Astrocyte (in vitro differentiated cells and primary cell): ENCODE measurements at regions not wholly inside any gene's neighbourhood (a gene's known extent, or its start where the extent isn't known, plus 50 kb on each side); places are given as distances from the start of the nearest gene placed in this dataset.

Experiments used
- EZH2 ChIP-seq: IDR thresholded peaks from 2 replicates; pipeline ENCODE4 v1.6.1; 2012; ENCODE audit warnings: mild to moderate bottlenecking, low read length, inconsistent platforms; ENCODE audit not compliant: insufficient read depth
- TF ChIP-seq, protein P1 (sequence below): IDR thresholded peaks from 2 replicates; pipeline ENCODE4 v1.5.1; 2011; ENCODE audit warnings: low read depth, mild to moderate bottlenecking, inconsistent platforms, low read length, moderate library complexity; ENCODE audit not compliant: insufficient read depth

DNA sequence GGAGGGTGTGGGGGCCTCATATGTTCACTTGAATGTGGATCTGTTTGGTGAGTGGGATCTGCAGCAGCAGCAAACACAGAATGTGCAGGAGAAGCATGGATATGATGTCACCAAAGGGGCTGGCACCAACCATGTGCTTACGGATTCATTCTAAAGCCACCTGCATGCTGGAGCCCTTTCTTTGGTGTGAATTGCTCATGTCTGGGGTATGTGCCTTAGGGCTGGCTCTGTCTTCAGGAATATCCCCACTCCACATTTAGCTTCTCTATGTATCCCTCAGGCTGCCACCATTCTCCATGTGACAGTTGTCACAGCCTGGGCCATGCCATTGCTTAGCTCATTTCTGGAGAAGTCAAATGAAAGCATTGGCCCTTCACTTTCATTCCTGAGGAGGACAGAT lies 606.8 kb upstream of the AMELY start:
- TF ChIP-seq, protein P1, sequence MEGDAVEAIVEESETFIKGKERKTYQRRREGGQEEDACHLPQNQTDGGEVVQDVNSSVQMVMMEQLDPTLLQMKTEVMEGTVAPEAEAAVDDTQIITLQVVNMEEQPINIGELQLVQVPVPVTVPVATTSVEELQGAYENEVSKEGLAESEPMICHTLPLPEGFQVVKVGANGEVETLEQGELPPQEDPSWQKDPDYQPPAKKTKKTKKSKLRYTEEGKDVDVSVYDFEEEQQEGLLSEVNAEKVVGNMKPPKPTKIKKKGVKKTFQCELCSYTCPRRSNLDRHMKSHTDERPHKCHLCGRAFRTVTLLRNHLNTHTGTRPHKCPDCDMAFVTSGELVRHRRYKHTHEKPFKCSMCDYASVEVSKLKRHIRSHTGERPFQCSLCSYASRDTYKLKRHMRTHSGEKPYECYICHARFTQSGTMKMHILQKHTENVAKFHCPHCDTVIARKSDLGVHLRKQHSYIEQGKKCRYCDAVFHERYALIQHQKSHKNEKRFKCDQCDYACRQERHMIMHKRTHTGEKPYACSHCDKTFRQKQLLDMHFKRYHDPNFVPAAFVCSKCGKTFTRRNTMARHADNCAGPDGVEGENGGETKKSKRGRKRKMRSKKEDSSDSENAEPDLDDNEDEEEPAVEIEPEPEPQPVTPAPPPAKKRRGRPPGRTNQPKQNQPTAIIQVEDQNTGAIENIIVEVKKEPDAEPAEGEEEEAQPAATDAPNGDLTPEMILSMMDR = no peak
- no peak for TF ChIP-seq EZH2
